Tibial nerve (tissue), 4 donors: ENCODE measurements at regions not wholly inside any gene's neighbourhood (a gene's known extent, or its start where the extent isn't known, plus 50 kb on each side); places are given as distances from the start of the nearest gene placed in this dataset.

Experiments used
- DNase-seq, 2 donors: peaks; one replicate each; pipeline ENCODE4 v3.0.0-alpha.2; 2019; ENCODE audit warnings: low spot score in 2 of 2
- H3K27ac ChIP-seq, 4 donors: fragments of 200-600 bp; sonication (generic) in 3 of 4; one replicate each; pipeline ENCODE4 v1.5.1; 2017 to 2019; ENCODE audit warnings: mild to moderate bottlenecking in 1 of 4
- H3K27me3 ChIP-seq, 2 donors: fragments of 200-600 bp; sonication (generic) in 1 of 2; one replicate each; pipeline versions ENCODE4 v1.5.1 to v1.6.0; 2017 to 2019
- H3K36me3 ChIP-seq, 3 donors: fragments of 200-600 bp; sonication (generic); one replicate each; pipeline ENCODE4 v1.5.1; 2018 to 2019
- H3K4me1 ChIP-seq, 4 donors: fragments of 200-600 bp; sonication (generic) in 3 of 4; one replicate each; pipeline ENCODE4 v1.5.1; 2017 to 2019
- H3K4me3 ChIP-seq, 4 donors: fragments of 200-600 bp; sonication (generic) in 3 of 4; one replicate each; pipeline ENCODE4 v1.5.1; 2017 to 2019; ENCODE audit warnings: mild to moderate bottlenecking in 1 of 4, moderate library complexity in 1 of 4
- H3K9me3 ChIP-seq, 4 donors: fragments of 200-600 bp; sonication (generic) in 3 of 4; one replicate each; pipeline ENCODE4 v1.5.1; 2017 to 2019
- CTCF ChIP-seq, 5 experiments: fragments of 200-600 bp in 3 of 5; fragments of 450-650 bp in 2 of 5; sonication (generic) in 3 of 5; IDR thresholded peaks; one replicate each; pipeline ENCODE4 v1.5.1; 2016 to 2019; ENCODE audit warnings: antibody characterized with exemption in 5 of 5, mild to moderate bottlenecking in 3 of 5, moderate library complexity in 2 of 5
- EP300 ChIP-seq, 2 donors: sonication (generic); formaldehyde crosslinking; IDR thresholded peaks; one replicate each; pipeline ENCODE4 v1.6.1; 2017; ENCODE audit warnings: antibody characterized with exemption in 2 of 2, mild to moderate bottlenecking in 1 of 2
- POLR2A ChIP-seq, 2 donors: fragments of 450-650 bp; IDR thresholded peaks; one replicate each; pipeline ENCODE4 v1.6.1; 2017; ENCODE audit warnings: antibody characterized with exemption in 2 of 2, mild to moderate bottlenecking in 2 of 2, moderate library complexity in 2 of 2
- WGBS, 2 donors: methylation state at CpG; one replicate each; pipeline ENCODE4 v1.1.5; 2018; 5-methylcytosine and 5-hydroxymethylcytosine counted together

- no peaks in the 10 kb centered on the region for H3K27me3 ChIP-seq
- 73 to 74% methylated on average over 4 of the region's 4 CpGs for WGBS, 2 donors
- TF ChIP-seq POLR2A (IDR thresholded peaks at IDR 0.05) (no peak), CTCF (IDR thresholded peaks at IDR 0.05) (no peak)
- H3K36me3 ChIP-seq: no peaks in the 10 kb centered on the region
- H3K27ac ChIP-seq: no peak overlapping the region
- no peaks in the 10 kb centered on the region for H3K4me1 ChIP-seq
- peaks cover 0 to 4% (median 0%) of the 10 kb centered on the region in 4 donors for H3K9me3 ChIP-seq
- DNase-seq: no peak
- H3K4me3 ChIP-seq: no peak overlapping the region
Measured at GRCh38 chr2:150109912-150110311, 377.6 kb downstream of the RND3 start.

GRCh38 chr2:150109028-150109427 lies 378.4 kb downstream of the RND3 start:
- TF ChIP-seq EP300 (IDR thresholded peaks at IDR 0.05) (peak in 1 of 2 donors; percentile 17), POLR2A (IDR thresholded peaks at IDR 0.05) (no peak)
- Histone ChIP-seq H3K36me3 (no peaks in the 10 kb centered on the region), H3K9me3 (peaks cover 0 to 4% (median 0%) of the 10 kb centered on the region in 4 donors), H3K4me3 (no peak overlapping the region), H3K27me3 (no peaks in the 10 kb centered on the region), H3K4me1 (no peaks in the 10 kb centered on the region), H3K27ac (no peak overlapping the region)
- 66 to 69% methylated on average over 3 of the region's 3 CpGs for WGBS, 2 donors
- no peak for DNase-seq

GRCh38 chr2:150107816-150108215 lies 379.7 kb downstream of the RND3 start:
- Histone ChIP-seq H3K27ac (no peak overlapping the region), H3K4me1 (no peaks in the 10 kb centered on the region), H3K9me3 (peaks cover 0 to 4% (median 0%) of the 10 kb centered on the region in 4 donors), H3K27me3 (no peaks in the 10 kb centered on the region), H3K36me3 (no peaks in the 10 kb centered on the region), H3K4me3 (no peak overlapping the region)
- WGBS, 2 donors: 86 to 89% methylated on average over 2 of the region's 2 CpGs
- TF ChIP-seq CTCF (IDR thresholded peaks at IDR 0.05): no peak
- TF ChIP-seq EP300 (IDR thresholded peaks at IDR 0.05): no peak
- TF ChIP-seq POLR2A (IDR thresholded peaks at IDR 0.05): no peak
- DNase-seq: no peak

- H3K9me3 ChIP-seq: peaks cover 0 to 4% (median 0%) of the 10 kb centered on the region in 4 donors
- H3K36me3 ChIP-seq: no peaks in the 10 kb centered on the region
- no peak overlapping the region for H3K4me3 ChIP-seq
- DNase-seq: no peak
- H3K27me3 ChIP-seq: no peaks in the 10 kb centered on the region
- WGBS, 2 donors: 61 to 76% methylated on average over 1 of the region's 1 CpG
- H3K27ac ChIP-seq: no peak overlapping the region
- H3K4me1 ChIP-seq: no peaks in the 10 kb centered on the region
- no peak for TF ChIP-seq POLR2A (IDR thresholded peaks at IDR 0.05)
- TF ChIP-seq CTCF (IDR thresholded peaks at IDR 0.05): no peak
- no peak for TF ChIP-seq EP300 (IDR thresholded peaks at IDR 0.05)
Measured at GRCh38 chr2:150107170-150107569, 380.3 kb downstream of the RND3 start.

GRCh38 chr2:150101947-150102346 lies 385.5 kb downstream of the RND3 start:
- no peaks in the 10 kb centered on the region for H3K36me3 ChIP-seq
- H3K27ac ChIP-seq: no peak overlapping the region
- no peaks in the 10 kb centered on the region for H3K27me3 ChIP-seq
- peaks cover 0 to 9% (median 0%) of the 10 kb centered on the region in 4 donors for H3K4me1 ChIP-seq
- 47 to 92% methylated on average over 2 of the region's 2 CpGs for WGBS, 2 donors
- DNase-seq: no peak
- peaks cover 0 to 4% (median 0%) of the 10 kb centered on the region in 4 donors for H3K9me3 ChIP-seq
- no peak overlapping the region for H3K4me3 ChIP-seq
- TF ChIP-seq POLR2A (IDR thresholded peaks at IDR 0.05) (no peak), CTCF (IDR thresholded peaks at IDR 0.05) (no peak), EP300 (IDR thresholded peaks at IDR 0.05) (no peak)

- TF ChIP-seq EP300 (IDR thresholded peaks at IDR 0.05): no peak
- Histone ChIP-seq H3K4me3 (no peak overlapping the region), H3K4me1 (peaks cover 0 to 9% (median 0%) of the 10 kb centered on the region in 4 donors), H3K27ac (no peak overlapping the region), H3K27me3 (no peaks in the 10 kb centered on the region), H3K36me3 (no peaks in the 10 kb centered on the region), H3K9me3 (peaks cover 0 to 4% (median 0%) of the 10 kb centered on the region in 4 donors)
- DNase-seq: no peak
Measured at GRCh38 chr2:150100834-150101233, 386.6 kb downstream of the RND3 start.
